Smooth muscle cell (in vitro differentiated cells): ENCODE measurements at regions not wholly inside any gene's neighbourhood (a gene's known extent, or its start where the extent isn't known, plus 50 kb on each side); places are given as distances from the start of the nearest gene placed in this dataset.

Experiments
- DNase-seq: peaks from one replicate; lab custom pipeline; 2025; ENCODE audit not compliant: unreplicated experiment; lab: John Stamatoyannopoulos, UW
- H2AFZ ChIP-seq: fragments of 200-600 bp; sonication (generic); 2 replicates; pipeline ENCODE4 v1.6.0; 2016; ENCODE audit warnings: antibody characterized with exemption, low read depth, mild to moderate bottlenecking
- H3F3A ChIP-seq: fragments of 200-600 bp; sonication (generic); 2 replicates; pipeline ENCODE4 v1.6.0; 2017; ENCODE audit warnings: antibody characterized with exemption, low read depth
- H3K27ac ChIP-seq: fragments of 200-600 bp; sonication (generic); 2 replicates; pipeline ENCODE4 v1.5.1; 2016; ENCODE audit warnings: low read depth, mild to moderate bottlenecking
- H3K27me3 ChIP-seq: fragments of 200-600 bp; sonication (generic); 2 replicates; pipeline ENCODE4 v1.6.1; 2016; ENCODE audit warnings: low read depth, mild to moderate bottlenecking
- H3K36me3 ChIP-seq: fragments of 200-600 bp; sonication (generic); 2 replicates; pipeline ENCODE4 v1.5.1; 2016; ENCODE audit warnings: low read depth
- H3K4me1 ChIP-seq: fragments of 200-600 bp; sonication (generic); 2 replicates; pipeline ENCODE4 v1.5.1; 2016; ENCODE audit warnings: low read depth
- H3K4me2 ChIP-seq: fragments of 200-600 bp; sonication (generic); 2 replicates; pipeline ENCODE4 v1.6.0; 2016; ENCODE audit warnings: mild to moderate bottlenecking
- H3K4me3 ChIP-seq: fragments of 200-600 bp; sonication (generic); 2 replicates; pipeline ENCODE4 v1.5.1; 2016; ENCODE audit warnings: mild to moderate bottlenecking
- H3K79me2 ChIP-seq: fragments of 200-600 bp; sonication (generic); 2 replicates; pipeline ENCODE4 v1.6.0; 2016; ENCODE audit warnings: low read depth, mild to moderate bottlenecking
- H3K9ac ChIP-seq: fragments of 200-600 bp; sonication (generic); 2 replicates; pipeline ENCODE4 v1.6.0; 2016; ENCODE audit warnings: low read depth
- H3K9me3 ChIP-seq: fragments of 200-600 bp; sonication (generic); replicated peaks from 2 replicates; pipeline ENCODE4 v1.5.1; 2016; ENCODE audit warnings: low read depth
- H4K20me1 ChIP-seq: fragments of 200-600 bp; sonication (generic); 2 replicates; pipeline ENCODE4 v1.6.0; 2016; ENCODE audit warnings: low read depth
- CTCF ChIP-seq: fragments of 200-600 bp; sonication (generic); IDR thresholded peaks from 2 replicates; pipeline ENCODE4 v1.5.1; 2017; ENCODE audit warnings: borderline replicate concordance, mild to moderate bottlenecking, antibody characterized with exemption; ENCODE audit not compliant: insufficient read depth, poor library complexity, severe bottlenecking
- WGBS: methylation state at CpG from one replicate; pipeline ENCODE4 v1.1.7; 2016; ENCODE audit warnings: low lambda C conversion rate; 5-methylcytosine and 5-hydroxymethylcytosine counted together

- Histone ChIP-seq H3K9me3 (no peaks in the 10 kb centered on the region), H3F3A (peaks cover 7% of the 10 kb centered on the region), H2AFZ (no peak overlapping the region), H3K36me3 (no peaks in the 10 kb centered on the region), H3K9ac (no peak overlapping the region), H3K79me2 (no peaks in the 10 kb centered on the region), H3K4me3 (no peak overlapping the region), H4K20me1 (no peaks in the 10 kb centered on the region), H3K4me2 (no peak overlapping the region), H3K4me1 (no peaks in the 10 kb centered on the region), H3K27me3 (no peaks in the 10 kb centered on the region), H3K27ac (peak overlapping the region; percentile 75)
- WGBS = 100% methylated on average over 4 of the region's 4 CpGs
- no peak for DNase-seq
- TF ChIP-seq CTCF = no peak
Observed at GRCh38 chr6:40961831-40962230, 77.2 kb downstream of the UNC5CL start.

GRCh38 chr6:40960742-40961430, 78.1 kb downstream of the UNC5CL start:
- Histone ChIP-seq H3K9ac (no peak overlapping the region), H4K20me1 (no peaks in the 10 kb centered on the region), H3K27ac (no peak overlapping the region), H3K9me3 (no peaks in the 10 kb centered on the region), H3K79me2 (no peaks in the 10 kb centered on the region), H3K27me3 (no peaks in the 10 kb centered on the region), H2AFZ (no peak overlapping the region), H3K4me3 (no peak overlapping the region), H3K4me2 (no peak overlapping the region), H3F3A (peaks cover 9% of the 10 kb centered on the region), H3K36me3 (no peaks in the 10 kb centered on the region), H3K4me1 (no peaks in the 10 kb centered on the region)
- TF ChIP-seq CTCF = no peak
- DNase-seq = no peak
- 87% methylated on average over 14 of the region's 14 CpGs for WGBS

GRCh38 chr6:40959781-40960327, 79.2 kb downstream of the UNC5CL start:
- H2AFZ ChIP-seq = no peak overlapping the region
- no peak overlapping the region for H3K9ac ChIP-seq
- 100% methylated on average over 2 of the region's 2 CpGs for WGBS
- H3K4me1 ChIP-seq = no peaks in the 10 kb centered on the region
- H3K36me3 ChIP-seq = no peaks in the 10 kb centered on the region
- no peak overlapping the region for H3K4me2 ChIP-seq
- no peaks in the 10 kb centered on the region for H3K79me2 ChIP-seq
- no peaks in the 10 kb centered on the region for H4K20me1 ChIP-seq
- no peaks in the 10 kb centered on the region for H3K9me3 ChIP-seq
- H3K27me3 ChIP-seq = no peaks in the 10 kb centered on the region
- TF ChIP-seq CTCF = no peak
- no peak overlapping the region for H3K4me3 ChIP-seq
- H3K27ac ChIP-seq = no peak overlapping the region
- DNase-seq = no peak
- peaks cover 9% of the 10 kb centered on the region for H3F3A ChIP-seq

GRCh38 chr6:40958738-40959137, 80.3 kb downstream of the UNC5CL start:
- H3K79me2 ChIP-seq = no peaks in the 10 kb centered on the region
- H3F3A ChIP-seq = peaks cover 9% of the 10 kb centered on the region
- TF ChIP-seq CTCF = no peak
- H3K27me3 ChIP-seq = no peaks in the 10 kb centered on the region
- H3K9ac ChIP-seq = no peak overlapping the region
- no peaks in the 10 kb centered on the region for H4K20me1 ChIP-seq
- H3K9me3 ChIP-seq = no peaks in the 10 kb centered on the region
- peak overlapping the region; percentile 9 for H3K4me2 ChIP-seq
- WGBS = 76% methylated on average over 1 of the region's 1 CpG
- no peak overlapping the region for H3K4me3 ChIP-seq
- no peak for DNase-seq
- H3K4me1 ChIP-seq = no peaks in the 10 kb centered on the region
- peak overlapping the region; percentile 27 for H3K27ac ChIP-seq
- H3K36me3 ChIP-seq = no peaks in the 10 kb centered on the region
- no peak overlapping the region for H2AFZ ChIP-seq
